NB4 (cell line): ENCODE measurements at regions not wholly inside any gene's neighbourhood (a gene's known extent, or its start where the extent isn't known, plus 50 kb on each side); places are given as distances from the start of the nearest gene placed in this dataset.

Experiments used
- DNase-seq: peaks from one replicate; pipeline ENCODE4 v3.0.0; 2010; ENCODE audit warnings: low read depth
- H3K4me3 ChIP-seq: one replicate; pipeline ENCODE4 v1.5.1; 2011; ENCODE audit warnings: mild to moderate bottlenecking, low read depth, low read length, moderate library complexity
- MYC ChIP-seq: IDR thresholded peaks from 2 replicates; pipeline ENCODE4 v1.6.1; 2011; ENCODE audit warnings: low read depth, low read length
- POLR2A ChIP-seq: IDR thresholded peaks from 2 replicates; pipeline ENCODE4 v1.6.1; 2011; ENCODE audit warnings: mild to moderate bottlenecking; ENCODE audit not compliant: insufficient read length; ENCODE audit errors: extremely low read depth
- TF ChIP-seq, protein P1 (sequence below): IDR thresholded peaks from 2 replicates; pipeline ENCODE4 v1.6.1; 2011; ENCODE audit warnings: low read depth, low read length
- TF ChIP-seq, protein P2 (sequence below): IDR thresholded peaks from one replicate; pipeline ENCODE4 v1.5.1; 2012; ENCODE audit warnings: low read depth, low read length

DNA sequence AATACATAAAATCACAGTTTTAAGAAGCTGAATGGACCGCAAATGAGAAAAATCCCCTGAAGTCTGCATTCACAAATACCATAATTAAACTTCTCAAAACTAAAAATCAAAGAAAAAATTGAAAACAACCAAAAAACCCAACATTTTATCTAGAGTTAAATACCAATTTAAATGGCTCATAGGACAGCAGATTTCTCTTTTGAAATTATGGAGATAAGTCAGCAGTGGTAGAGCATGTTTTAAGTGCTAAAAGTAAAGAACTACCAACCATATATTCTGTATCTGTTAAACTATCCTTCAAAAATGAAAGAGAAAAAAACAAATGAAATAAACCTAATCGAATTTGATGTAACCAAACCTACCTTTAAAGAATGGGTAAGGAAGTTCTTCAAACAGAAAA lies 862.8 kb downstream of the TAF11L14 start:
- no peak for TF ChIP-seq MYC
- TF ChIP-seq, protein P1, sequence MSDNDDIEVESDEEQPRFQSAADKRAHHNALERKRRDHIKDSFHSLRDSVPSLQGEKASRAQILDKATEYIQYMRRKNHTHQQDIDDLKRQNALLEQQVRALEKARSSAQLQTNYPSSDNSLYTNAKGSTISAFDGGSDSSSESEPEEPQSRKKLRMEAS: no peak
- TF ChIP-seq POLR2A: no peak
- TF ChIP-seq, protein P2, sequence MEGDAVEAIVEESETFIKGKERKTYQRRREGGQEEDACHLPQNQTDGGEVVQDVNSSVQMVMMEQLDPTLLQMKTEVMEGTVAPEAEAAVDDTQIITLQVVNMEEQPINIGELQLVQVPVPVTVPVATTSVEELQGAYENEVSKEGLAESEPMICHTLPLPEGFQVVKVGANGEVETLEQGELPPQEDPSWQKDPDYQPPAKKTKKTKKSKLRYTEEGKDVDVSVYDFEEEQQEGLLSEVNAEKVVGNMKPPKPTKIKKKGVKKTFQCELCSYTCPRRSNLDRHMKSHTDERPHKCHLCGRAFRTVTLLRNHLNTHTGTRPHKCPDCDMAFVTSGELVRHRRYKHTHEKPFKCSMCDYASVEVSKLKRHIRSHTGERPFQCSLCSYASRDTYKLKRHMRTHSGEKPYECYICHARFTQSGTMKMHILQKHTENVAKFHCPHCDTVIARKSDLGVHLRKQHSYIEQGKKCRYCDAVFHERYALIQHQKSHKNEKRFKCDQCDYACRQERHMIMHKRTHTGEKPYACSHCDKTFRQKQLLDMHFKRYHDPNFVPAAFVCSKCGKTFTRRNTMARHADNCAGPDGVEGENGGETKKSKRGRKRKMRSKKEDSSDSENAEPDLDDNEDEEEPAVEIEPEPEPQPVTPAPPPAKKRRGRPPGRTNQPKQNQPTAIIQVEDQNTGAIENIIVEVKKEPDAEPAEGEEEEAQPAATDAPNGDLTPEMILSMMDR: no peak
- no peak overlapping the region for H3K4me3 ChIP-seq

DNA sequence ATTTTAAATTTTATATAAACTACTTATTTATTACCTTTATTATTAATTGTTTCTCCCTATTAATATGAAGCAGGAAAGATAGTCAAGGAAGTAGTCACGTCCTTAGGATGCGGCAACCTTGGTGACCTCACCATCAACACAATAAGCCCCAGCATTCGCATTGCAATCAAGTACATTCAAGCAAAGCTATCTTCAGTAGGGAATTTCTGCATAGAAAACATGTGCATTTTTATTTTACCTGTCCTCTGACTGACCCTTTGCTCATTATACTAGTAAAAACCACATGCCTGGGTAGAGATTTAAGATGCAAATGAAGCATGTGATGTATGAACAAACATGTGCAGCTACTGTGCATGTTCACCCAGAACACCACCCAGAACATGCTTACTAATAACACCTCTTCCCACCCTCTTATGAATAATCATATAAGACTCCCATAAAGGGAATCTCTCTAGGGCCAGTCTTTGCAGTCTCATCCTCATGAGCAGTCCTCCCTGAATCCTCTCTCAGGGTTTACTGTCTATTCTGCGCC lies 869.6 kb downstream of the TAF11L14 start:
- no peak overlapping the region for H3K4me3 ChIP-seq
- TF ChIP-seq, protein P1: no peak
- TF ChIP-seq POLR2A (no peak), MYC (no peak)
- TF ChIP-seq, protein P2: no peak

More for the DNA sequence above, 862.8 kb downstream of the TAF11L14 start:
- DNase-seq: no peak

DNA sequence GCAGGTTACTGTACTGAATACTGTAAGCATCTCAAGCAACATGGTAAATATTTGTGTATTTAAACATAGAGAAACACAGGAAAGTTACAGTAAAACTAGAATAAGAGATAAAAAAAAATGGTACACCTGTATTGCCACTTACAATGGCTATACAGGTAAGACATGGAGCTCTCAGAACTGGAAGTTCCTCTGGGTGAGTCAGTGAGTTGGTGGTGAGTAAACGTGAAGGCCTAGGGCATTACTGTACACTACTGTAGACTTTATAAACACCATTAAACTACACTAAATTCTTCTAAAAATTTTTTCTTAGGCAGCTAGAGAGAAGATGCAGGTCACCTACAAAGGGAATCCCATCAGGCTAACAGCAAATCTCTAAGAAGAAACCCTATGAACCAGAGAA lies 872.9 kb downstream of the TAF11L14 start:
- TF ChIP-seq MYC: no peak
- TF ChIP-seq POLR2A: no peak
- TF ChIP-seq, protein P1: no peak
- TF ChIP-seq, protein P2: no peak
- no peak for DNase-seq

More for the DNA sequence above, 869.6 kb downstream of the TAF11L14 start:
- no peak for DNase-seq

DNA sequence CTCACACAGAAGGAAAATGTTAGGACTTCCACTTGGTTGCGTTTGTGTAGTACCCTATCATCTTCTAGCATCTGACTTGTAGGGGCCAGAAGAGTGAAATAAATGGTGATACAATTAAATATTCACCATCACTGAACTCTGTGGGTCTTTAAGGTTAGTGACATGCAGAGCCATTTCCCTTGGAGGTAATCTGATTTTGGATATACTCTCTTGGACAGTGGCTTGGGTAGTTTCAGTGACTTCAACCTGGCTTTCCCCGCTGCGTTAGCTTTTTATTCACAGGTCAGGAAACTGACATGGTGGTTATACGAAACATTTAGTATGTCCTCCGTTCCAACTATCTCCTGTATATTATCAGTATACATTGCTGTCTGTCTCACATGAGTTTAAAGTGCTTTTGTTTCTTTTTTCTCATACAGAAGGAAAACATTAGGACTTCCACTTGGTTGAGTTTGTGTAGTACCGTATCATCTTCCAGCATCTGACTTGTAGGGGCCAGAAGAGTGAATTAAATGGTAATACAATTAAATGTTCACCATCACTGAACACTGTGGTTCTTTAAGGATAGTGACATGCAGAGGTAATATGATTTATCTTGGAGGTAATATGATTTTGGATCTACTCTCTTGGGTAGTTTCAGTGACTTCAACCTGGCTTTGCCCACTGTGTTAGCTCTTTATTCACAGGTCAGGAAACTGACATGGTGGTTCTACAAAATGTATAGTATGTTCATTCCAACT lies 883.6 kb downstream of the TAF11L14 start:
- H3K4me3 ChIP-seq: no peak overlapping the region
- TF ChIP-seq POLR2A: no peak
- TF ChIP-seq, protein P2: no peak
- TF ChIP-seq, protein P1: no peak
- no peak for TF ChIP-seq MYC
- no peak for DNase-seq

More for the DNA sequence above, 872.9 kb downstream of the TAF11L14 start:
- no peak overlapping the region for H3K4me3 ChIP-seq

DNA sequence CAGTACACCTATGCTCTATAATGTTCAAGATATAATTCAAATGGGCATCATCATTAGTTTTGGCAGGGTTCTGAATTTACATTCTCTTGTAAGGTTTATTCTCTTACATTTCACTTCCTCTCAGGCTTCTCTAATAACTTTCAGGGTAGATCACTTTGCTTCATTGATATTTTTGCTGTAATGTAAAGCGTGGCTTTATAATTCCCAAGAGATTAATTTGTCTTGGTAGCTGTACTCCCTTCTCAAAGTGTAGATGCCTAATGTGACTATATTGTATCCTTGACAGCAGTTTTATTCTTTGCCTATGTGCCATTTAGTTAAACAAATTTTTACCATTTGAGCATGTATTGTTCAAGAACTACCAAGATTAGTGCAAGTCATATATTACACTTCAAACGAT lies 889.1 kb downstream of the TAF11L14 start:
- H3K4me3 ChIP-seq: no peak overlapping the region
- TF ChIP-seq MYC: no peak
- TF ChIP-seq, protein P1: no peak
- TF ChIP-seq POLR2A: no peak
- TF ChIP-seq, protein P2: no peak
- no peak for DNase-seq
